SHP77 (cell line): ENCODE measurements at regions not wholly inside any gene's neighbourhood (a gene's known extent, or its start where the extent isn't known, plus 50 kb on each side); places are given as distances from the start of the nearest gene placed in this dataset.
A peak's percentile ranks its signal among the peaks of the same experiment; 100 is the strongest.
"Not testable (repeated sequence)": the region's sequence is repeated elsewhere in the genome, so short reads cannot be mapped to it uniquely, and the experiment has no call there.

ENCODE experiments used
- DNase-seq, 2 experiments: peaks; one replicate each; lab custom pipeline; 2025; lab: John Stamatoyannopoulos, UW

DNA sequence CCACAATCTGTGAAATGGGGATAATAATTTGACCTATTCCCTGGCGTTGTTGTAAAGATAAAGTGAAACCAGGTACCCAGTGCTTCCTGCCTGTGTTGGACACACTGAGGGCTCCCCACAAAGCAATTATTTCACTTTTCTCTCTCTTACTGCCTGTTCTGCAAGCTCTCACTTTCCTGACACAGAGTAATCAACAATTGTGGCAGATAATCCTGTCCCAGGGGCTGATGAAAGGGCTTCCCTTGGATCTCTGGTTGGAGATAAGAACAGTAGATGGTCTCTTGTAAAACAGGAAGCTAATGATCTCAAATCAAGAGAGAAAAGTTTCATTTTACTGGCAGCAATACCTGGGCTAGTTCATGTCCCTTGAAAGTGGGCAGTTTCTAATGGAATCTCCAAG, 190.4 kb upstream of the EPHA4 start:
- DNase-seq: no peak

DNA sequence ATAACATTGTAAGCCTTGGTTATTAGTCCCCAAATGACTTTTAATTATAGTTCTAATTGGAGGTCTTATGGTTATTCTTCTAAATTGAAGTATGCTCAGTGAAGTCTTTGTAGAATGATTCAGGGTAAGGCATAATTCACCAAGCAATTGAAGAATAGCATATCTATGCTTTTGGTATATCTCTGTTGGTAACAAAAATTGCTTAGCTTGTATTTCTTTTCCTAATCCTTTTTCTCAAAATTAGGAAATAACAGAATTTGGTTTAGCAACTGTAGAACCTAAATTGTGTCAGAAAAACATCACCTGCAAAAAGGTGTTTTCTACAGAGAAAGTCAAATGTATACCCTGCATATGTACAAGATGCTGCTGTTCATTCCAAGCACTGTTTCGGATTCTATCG, 189.2 kb upstream of the EPHA4 start:
- no peak for DNase-seq

DNA sequence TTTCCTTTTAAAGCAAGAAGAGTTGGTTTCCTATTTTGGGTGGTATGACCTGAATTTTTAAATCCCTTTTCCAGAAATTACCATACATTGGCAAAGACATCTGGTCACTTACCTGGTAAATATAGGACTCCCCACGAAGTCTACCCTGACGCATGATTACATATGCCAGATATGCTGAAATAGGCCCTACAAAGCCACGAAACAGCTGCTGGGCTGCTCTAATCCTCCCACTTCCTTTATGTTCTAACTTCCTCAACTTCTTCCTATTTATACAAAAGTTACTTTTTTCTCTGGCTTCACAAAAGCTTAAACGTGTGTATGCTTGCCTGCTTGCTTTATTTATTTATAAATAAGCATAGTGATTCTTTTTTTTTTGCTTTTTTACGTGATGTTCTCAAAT, 186.0 kb upstream of the EPHA4 start:
- DNase-seq: no peak

DNA sequence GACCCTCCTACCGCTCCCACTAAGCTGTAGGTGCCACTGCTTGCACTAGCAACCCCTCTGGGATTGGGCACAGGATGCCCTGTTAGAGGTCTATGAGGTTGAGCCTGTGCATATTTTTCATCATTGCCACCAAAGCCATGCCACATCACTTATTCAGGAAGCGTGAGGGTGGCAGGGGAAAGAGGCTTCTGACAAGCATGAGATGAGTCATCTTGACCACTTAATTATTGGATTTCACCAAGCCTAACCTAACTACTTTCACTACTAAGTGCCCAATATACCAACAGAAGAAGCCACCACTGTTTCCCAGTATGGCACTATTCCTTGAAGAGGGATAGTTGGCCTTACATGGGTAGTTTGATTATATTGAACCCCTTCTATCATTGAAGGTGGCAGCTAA, 181.3 kb upstream of the EPHA4 start:
- no peak for DNase-seq

DNA sequence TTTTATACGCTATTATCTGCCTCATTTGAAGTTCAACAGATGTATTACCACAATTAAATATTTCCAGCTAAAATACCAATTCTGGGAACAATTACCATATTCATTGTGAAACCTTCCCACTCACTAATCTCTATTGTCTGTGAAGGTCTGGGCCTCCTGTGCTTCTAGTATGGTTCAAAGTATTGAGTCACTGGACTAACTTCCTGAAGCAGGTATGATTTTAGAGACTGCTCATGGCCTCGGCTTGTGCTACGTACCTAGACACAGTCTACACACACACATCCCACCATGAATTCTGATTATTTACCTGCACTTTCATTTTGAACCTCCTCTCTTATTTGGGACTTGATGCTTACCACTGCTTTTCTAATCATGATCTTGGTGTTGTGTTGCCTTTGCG, 180.7 kb upstream of the EPHA4 start:
- DNase-seq: no peak

DNA sequence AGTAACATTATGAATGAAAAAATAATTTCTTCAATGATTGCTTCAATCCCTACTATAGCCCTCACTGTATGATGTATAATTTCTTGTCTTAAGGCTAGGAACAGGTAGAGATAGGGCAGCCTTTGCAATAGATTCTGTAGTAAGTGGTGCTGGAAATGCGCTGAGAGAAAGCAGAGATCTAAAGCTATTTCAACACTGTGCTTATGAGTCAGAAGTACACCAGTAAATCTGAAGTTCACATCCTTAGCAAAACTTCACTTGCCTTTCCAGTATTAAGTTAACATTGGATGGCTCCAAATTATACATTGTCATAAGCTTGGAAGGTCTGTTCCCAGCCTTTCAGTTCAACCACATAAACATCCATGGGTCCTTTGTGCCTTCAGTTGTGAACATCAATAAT, 178.2 kb upstream of the EPHA4 start:
- no peak for DNase-seq

DNA sequence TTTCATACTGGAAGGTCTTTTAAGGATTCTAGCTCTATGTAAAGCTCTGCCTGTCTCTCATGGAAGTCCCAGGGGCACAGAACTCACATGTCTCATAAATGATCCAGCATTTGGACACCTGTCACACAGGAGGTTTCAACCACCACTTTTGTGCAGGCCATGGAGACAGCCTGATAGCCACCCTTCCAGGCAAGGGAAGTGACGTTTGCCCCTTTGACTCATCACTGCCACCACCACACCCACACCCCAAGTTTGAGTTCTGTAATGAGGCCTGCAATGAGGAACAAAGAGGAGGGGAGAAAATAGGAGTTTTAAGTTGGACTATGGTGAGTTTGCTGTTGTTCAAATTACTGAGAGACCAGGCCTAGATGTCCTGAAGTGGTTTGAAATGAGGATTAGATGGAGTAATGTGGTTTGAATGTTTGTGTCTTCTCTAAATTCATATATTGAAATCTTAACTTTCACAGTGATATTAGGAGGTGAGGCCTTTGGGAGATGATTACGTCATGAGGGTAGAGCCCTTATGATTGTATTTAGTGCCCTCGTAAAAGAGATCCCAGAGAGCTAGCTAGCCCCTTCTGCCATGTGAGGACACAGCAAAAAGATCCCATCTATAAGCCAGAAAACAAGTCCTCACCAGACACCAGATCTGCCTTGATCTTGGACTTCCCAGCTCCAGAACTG, 175.3 kb upstream of the EPHA4 start:
- no peak for DNase-seq

DNA sequence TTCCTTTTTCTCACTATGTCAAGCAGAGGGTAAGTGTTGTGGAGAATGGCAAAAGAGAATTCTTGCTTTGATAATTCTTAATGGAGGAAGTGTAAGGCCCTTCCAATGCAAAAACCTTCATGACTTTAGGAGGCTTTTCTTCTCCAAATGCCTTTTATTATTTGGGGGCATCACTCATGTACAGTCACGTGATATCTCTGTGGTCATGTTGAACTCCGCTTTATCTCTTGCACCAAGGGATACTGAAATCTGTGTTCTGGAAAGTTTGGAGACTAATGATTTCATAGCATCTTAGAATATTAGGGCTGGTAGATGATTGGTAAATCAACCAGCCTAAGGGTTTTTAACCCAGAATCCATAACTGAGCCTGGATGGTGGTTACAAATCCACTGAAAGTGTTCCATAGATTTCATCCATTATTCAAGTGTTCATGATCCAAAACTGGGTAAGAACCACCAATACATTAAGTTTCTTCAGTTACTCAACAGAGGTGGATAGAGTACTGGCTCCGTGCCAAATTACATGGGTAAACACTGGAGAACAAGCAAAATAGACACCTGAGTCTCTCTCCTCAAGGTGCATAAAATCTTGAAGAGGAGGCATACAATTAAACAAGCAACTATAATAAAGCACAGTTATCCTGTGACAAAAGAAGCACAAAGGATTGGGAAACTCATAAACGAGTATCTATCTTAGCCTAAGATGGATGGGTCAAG, 169.6 kb upstream of the EPHA4 start:
- no peak for DNase-seq

DNA sequence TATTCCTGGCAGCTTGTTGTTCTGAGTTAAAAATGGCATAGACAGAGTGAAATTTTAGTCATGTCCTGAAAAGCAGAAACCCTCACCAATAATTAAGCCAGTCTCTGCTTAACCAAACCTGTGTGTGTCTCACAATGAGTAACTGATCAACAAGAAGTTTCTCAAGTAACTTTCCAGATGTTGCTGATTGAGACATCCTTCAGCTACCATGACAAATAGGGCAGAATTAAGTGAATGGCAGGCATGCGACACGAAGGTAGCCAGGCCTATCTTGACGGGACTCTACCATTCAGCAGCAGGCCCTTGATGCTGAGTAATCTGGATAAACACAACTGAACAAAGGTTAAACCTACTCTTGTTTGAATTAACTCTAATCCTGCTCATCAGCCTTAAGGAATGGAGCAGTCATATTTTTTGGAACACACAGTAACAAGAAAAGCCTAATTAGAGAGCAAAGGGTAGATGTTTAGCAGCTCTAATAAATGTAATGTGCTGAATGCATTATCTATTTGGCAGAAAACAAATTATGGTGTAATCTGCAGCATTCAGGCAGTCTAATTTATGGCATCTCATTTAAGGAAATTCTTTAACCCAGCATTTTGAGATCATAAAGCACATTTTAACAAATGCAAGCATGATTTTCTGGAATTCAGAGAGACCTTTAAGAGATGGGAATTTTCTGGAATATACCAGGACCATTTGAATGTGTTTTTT, 159.5 kb upstream of the EPHA4 start:
- DNase-seq: peak in 1 of 2 experiments; percentile 20

DNA sequence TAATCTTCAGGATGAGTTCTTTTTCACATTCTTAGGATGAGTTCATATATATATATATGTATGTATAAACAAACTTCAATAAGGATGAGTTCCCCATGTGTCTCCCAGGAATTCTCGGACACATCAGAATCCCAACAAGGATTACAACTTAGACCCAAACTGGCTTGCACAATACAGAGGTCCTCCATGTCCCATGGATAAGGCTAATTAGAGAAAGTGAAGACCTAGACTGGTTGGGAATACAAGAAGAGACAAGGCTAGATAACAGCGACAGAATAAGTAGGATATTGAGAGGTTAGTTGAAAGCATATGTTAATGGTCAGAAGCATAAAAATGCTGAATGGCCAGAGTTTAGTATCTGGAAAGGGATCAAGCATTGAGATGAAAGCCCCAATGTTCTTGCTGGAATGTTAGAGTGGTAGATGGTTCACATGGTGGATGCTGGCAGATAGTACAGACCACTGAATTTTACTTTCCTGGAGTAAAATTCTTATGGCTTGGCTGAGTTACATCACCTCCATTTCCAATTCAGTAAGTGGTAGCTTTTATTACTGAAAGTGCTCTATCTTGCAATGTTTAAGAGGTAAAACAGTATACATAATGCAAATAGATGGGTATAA, 154.9 kb upstream of the EPHA4 start:
- DNase-seq: no peak

DNA sequence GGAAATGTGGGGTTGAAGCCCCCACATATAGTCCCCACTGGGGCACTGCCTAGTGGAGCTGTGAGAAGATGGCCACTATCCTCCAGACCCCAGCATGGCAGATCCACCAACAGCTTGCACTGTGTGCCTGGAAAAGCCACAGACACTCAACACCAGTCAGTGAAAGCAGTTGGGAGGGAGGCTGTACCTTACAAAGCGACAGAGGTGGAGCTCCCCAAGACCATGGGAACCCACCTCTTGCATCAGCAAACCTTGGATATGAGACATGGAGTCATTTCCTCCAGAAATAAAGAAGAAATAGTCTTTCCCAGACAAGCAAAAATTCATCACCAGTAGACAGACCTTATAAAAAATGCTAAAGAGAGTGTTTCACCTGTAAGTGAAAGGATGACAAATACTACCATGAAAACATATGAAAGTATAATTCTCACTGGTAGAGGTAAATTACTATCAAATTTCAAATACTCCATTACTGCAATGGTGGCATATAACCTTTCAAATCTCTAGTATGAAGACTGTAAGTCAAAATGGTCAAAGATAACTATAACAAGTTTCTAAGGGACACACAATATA, 152.6 kb upstream of the EPHA4 start:
- no peak for DNase-seq

DNA sequence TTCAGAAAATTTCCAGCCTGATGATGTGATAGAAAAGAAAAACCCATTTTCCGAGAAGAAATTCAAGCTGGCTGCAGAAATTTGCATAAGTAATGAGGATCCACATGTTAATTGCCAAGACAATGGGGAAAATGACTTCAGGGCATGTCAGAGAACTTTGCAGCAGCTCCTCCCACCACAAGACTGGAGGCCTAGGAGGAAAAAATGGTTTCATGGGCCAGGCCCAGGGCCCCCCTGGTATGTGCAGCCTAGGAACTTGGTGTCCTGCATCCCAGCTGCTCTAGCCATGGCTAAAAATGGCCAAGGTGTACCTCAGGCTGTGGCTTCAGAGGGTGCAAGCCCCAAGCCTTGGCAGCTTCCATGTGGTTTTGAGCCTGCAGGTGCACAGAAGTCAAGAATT, 152.0 kb upstream of the EPHA4 start:
- not testable (repeated sequence) for DNase-seq

DNA sequence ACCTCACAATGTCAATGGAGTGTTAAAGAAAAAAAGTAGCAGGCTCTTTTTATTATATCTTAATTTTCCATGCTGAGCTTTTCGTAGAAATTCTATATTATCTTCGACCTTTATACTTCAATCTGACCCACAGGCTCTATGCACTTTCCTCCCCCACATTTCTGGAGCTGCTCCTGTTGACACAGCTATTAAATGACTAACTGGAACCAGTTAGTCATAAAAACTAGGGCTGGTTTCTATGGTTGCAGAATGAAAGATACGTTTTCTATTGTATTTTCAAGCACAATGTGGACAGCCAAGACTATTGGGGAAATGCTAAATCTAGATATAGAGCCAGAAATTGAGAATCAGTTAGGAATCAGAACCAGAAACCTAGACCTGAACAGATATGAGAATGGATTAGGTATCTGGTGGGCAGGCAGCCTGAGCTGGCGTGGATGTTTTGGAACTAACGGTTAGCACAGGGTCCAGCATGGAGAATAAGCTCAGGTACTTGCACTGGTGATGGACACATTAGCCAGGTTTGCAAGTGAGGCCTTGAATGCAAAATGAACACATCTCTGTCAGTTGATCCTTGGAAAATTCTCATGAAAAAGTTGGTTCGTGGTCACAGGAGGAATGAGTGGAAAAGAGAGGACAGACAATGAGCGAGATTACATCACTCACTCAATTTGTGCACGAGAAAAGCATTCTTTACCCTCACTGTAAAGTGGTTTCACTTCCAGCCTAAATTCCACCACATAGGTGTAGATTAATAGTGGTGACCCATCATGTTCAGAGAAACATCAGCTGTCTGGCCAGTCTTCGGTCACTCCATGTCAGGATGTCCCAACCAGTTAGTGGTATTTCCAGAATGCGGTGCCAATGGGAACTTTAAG, 144.6 kb upstream of the EPHA4 start:
- no peak for DNase-seq

DNA sequence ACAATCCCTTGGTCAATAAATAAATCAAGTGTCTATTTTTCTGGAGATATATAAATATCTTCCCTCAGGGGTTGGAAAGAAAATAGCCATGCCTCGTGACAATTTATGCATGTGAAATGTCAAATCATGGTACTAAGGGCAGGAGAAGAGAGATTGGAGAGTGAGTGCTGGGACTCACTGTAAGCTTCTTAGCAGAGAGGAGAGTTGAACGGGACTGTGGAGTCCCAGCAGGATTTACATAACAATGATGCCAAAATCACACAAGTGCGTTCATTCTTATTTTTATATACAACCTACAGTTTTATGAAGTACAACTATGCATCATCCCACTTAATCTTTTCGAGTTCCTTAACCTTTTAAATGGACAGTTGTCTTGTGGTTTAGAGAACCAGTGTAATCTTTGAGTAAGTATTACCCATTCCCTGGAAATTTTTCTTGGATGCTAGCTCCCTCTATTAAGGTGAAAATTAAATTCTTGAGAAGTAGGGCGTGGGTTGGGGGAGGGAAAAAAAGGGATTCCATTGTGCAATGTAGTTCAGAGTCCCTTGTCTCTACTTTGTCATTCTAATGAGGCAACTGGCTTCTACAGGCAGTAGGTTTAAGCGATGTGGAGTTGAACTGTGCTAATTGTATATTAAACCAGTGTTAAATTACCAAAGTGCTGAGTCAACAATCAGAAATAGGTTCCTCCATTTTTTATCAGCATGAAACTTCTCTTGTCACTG, 143.6 kb upstream of the EPHA4 start:
- no peak for DNase-seq

DNA sequence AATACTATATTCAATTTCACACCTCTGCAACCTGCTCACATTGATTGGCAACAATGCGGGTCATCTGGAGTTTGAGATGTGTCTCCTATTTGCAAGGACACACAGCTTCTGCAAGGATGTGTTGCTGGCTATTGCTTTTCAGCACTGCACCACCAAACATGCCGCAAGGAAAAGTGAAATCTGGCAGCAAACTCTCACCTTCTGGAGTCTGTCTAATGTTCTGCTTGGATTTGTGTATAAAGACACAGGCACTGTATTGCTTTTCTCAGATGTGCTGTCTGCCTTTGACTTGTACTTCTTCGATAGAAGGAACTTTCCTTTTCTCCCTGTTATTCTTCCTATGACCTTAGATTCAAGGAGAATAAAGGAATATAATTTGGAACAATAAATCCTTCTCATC, 138.6 kb upstream of the EPHA4 start:
- no peak for DNase-seq

DNA sequence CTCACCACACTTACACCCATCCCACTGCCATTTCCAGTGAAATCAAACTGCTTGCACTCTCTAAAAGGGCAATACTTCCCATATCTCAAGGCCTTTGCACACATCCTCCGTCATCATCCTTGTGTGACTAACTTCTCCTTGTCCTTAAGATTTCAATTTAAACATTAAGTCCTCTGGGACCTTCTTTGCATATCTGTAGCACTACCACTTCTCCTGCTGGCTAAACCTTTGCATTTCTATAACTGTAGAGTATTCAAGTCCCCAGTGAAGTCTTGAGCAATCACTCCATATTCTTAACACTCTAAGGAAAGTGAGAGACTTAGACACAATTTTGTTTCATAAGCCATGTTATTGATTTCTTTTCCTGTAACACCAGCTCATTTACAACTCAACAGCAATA, 136.8 kb upstream of the EPHA4 start:
- DNase-seq: no peak

DNA sequence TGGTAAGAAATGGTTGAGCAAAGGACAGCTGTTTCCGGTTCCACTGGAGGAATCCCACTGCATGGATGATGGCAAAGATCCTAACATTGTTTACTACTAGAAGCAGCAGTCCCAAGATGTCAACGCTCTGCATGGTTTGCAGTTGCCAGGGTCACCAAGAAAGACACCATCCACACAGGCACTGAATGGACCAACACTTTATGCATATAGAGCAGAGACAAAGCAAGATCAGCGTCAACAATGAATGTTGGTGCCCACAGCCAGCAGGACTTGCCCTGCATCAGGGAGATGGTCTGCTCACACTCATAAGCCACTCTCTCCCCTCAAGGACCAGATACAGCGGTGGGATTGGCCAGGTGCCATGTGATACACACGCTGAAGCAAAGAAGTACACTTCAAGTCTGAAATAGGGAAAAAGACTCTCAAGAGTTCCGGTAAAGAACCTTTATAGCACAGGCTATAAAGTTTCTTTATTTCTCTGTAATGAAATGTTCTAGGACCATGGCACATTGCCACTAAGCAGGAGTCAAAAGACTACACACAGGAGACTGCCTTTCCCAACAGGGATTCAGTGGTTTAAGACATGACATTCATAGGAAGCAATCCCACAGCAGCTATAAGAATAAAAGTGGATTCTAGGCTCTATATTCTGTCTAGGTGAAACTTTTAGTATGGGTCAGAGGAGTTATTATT, 133.2 kb upstream of the EPHA4 start:
- no peak for DNase-seq

DNA sequence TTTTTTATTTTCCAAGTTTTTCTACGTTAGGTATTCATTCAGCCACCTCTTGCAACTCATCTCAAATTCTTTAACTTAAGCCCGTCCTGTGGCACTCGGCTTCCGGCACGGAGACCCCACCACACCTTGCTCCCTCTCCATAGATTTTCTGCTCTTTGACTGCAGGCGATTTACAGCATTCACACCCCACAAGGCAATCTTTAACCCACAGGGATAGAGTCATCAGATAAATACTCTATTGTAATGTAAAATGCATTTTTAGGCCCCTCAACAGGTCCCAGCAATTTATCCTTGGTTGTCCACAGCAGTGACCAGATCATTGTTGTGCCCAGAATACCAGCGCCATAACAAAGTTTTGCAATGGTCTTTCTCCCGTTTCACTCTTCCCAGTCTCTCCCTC, 132.3 kb upstream of the EPHA4 start:
- DNase-seq: no peak

DNA sequence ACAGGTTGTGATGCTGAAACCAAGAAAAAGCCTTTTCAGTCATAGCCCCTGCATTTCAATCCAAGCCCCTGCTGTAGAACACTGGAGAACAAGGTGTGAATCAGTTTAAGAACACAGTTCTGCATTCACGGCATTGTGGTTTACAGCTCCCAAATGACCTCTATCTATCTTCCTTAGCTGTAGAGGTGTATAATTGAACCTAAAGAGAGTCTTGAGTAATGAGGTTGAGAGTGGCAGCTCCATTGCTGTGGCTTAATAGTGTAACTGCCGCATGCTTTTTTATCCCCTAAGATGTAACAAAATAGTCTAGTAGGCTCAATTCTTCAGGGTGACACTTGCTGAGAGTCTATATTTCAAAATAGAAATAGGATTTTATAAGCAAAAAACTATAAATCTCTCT, 121.3 kb upstream of the EPHA4 start:
- DNase-seq: no peak

DNA sequence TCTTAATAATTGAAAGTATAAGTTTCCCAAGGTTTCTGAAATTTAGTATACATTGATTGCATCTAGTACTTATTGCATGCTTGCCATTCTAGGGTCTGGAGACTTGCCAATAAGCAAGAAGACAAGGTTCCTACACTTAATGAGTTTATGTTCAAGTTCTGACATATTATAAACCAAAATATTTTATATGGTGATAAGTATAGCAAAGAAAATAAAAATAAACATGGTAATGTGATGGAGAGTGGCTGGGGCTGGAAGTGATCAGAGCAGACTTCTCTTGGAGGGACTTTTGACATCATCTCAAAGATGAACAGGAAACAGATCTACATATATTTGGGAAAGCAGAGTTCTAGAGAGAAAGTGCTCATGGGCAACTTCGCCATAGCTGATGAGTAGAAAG, 119.5 kb upstream of the EPHA4 start:
- DNase-seq: no peak
